ENCODE measurements at regions not wholly inside any gene's neighbourhood (a gene's known extent, or its start where the extent isn't known, plus 50 kb on each side); places are given as distances from the start of the nearest gene placed in this dataset.

- TF ChIP-seq CTCF (IDR thresholded peaks at IDR 0.05), result no peak
- no peaks in the 10 kb centered on the region for H3K9me3 ChIP-seq
These were observed 69.4 kb upstream of the AGA start for GRCh38 chr4:177511611-177512010.

GRCh38 chr4:177512646-177513045 lies 70.4 kb upstream of the AGA start:
- no peak for TF ChIP-seq CTCF (IDR thresholded peaks at IDR 0.05)
- Histone ChIP-seq H3K9me3 (no peaks in the 10 kb centered on the region), H3K36me3 (no peaks in the 10 kb centered on the region)

More at GRCh38 chr4:177511611-177512010, 69.4 kb upstream of the AGA start:
- Histone ChIP-seq H3K27ac (no peak overlapping the region), H3K4me3 (ENCODE audit: low read depth in 1 of 2, low read length in 1 of 2) (no peak overlapping the region), H3K36me3 (no peaks in the 10 kb centered on the region), H3K27me3 (no peaks in the 10 kb centered on the region), H3K4me1 (ENCODE audit: control insufficient read depth in 1 of 2, insufficient read depth in 1 of 2, low read depth in 1 of 2, low read length in 1 of 2) (no peaks in the 10 kb centered on the region)

GRCh38 chr4:177517862-177518261 lies 75.6 kb upstream of the AGA start:
- Histone ChIP-seq H3K27me3 (no peaks in the 10 kb centered on the region), H3K4me3 (ENCODE audit: low read depth in 1 of 2, low read length in 1 of 2) (no peak overlapping the region), H3K36me3 (no peaks in the 10 kb centered on the region), H3K4me1 (ENCODE audit: control insufficient read depth in 1 of 2, insufficient read depth in 1 of 2, low read depth in 1 of 2, low read length in 1 of 2) (no peaks in the 10 kb centered on the region), H3K9me3 (no peaks in the 10 kb centered on the region), H3K27ac (no peak overlapping the region)
- TF ChIP-seq CTCF (IDR thresholded peaks at IDR 0.05), result no peak

More at GRCh38 chr4:177512646-177513045, 70.4 kb upstream of the AGA start:
- Histone ChIP-seq H3K4me3 (ENCODE audit: low read depth in 1 of 2, low read length in 1 of 2) (no peak overlapping the region), H3K27ac (no peak overlapping the region), H3K27me3 (no peaks in the 10 kb centered on the region), H3K4me1 (ENCODE audit: control insufficient read depth in 1 of 2, insufficient read depth in 1 of 2, low read depth in 1 of 2, low read length in 1 of 2) (no peaks in the 10 kb centered on the region)

GRCh38 chr4:177519481-177520260 lies 77.4 kb upstream of the AGA start:
- H3K27ac ChIP-seq, result no peak overlapping the region

GRCh38 chr4:177528620-177529019 lies 86.4 kb upstream of the AGA start:
- Histone ChIP-seq H3K36me3 (no peaks in the 10 kb centered on the region), H3K9me3 (no peaks in the 10 kb centered on the region), H3K4me3 (ENCODE audit: low read depth in 1 of 2, low read length in 1 of 2) (no peak overlapping the region), H3K27me3 (no peaks in the 10 kb centered on the region), H3K27ac (no peak overlapping the region), H3K4me1 (ENCODE audit: control insufficient read depth in 1 of 2, insufficient read depth in 1 of 2, low read depth in 1 of 2, low read length in 1 of 2) (no peaks in the 10 kb centered on the region)
- no peak for TF ChIP-seq CTCF (IDR thresholded peaks at IDR 0.05)

More at GRCh38 chr4:177519481-177520260, 77.4 kb upstream of the AGA start:
- H3K27me3 ChIP-seq, result no peaks in the 10 kb centered on the region
- no peaks in the 10 kb centered on the region for H3K36me3 ChIP-seq
- no peaks in the 10 kb centered on the region for H3K4me1 ChIP-seq (ENCODE audit: control insufficient read depth in 1 of 2, insufficient read depth in 1 of 2, low read depth in 1 of 2, low read length in 1 of 2)
- no peak for TF ChIP-seq CTCF (IDR thresholded peaks at IDR 0.05)
- H3K4me3 ChIP-seq (ENCODE audit: low read depth in 1 of 2, low read length in 1 of 2), result no peak overlapping the region
- no peaks in the 10 kb centered on the region for H3K9me3 ChIP-seq
